Activated naive CD4-positive, alpha-beta T cell treated with anti-CD3 and anti-CD28 coated beads, Interleukin-2, amount 10 ng/mL, durations not matched to agents 7 days and 5 days (primary cell): ENCODE measurements at regions not wholly inside any gene's neighbourhood (a gene's known extent, or its start where the extent isn't known, plus 50 kb on each side); places are given as distances from the start of the nearest gene placed in this dataset.

ENCODE experiments used
- CTCF ChIA-PET: fragments of 350-600 bp; sonication (Branson Sonifier 250); formaldehyde crosslinking; loops from one replicate; lab custom pipeline; 2021; ENCODE audit warnings: antibody characterized with exemption; lab: Charles Lee
- DNase-seq: peaks from one replicate; pipeline ENCODE4 v3.0.0-alpha.2; 2020
- H3K27ac Mint-ChIP-seq: one replicate; pipeline ENCODE4 v1.8.0; 2021; ENCODE audit warnings: mild to moderate bottlenecking, moderate library complexity, mixed read lengths
- H3K27me3 Mint-ChIP-seq: one replicate; pipeline ENCODE4 v1.8.0; 2021; ENCODE audit warnings: mild to moderate bottlenecking, mixed read lengths
- H3K36me3 Mint-ChIP-seq: one replicate; pipeline ENCODE4 v1.8.0; 2021; ENCODE audit warnings: mixed read lengths
- H3K4me1 Mint-ChIP-seq: one replicate; pipeline ENCODE4 v1.8.0; 2021; ENCODE audit warnings: mixed read lengths
- H3K4me3 Mint-ChIP-seq: one replicate; pipeline ENCODE4 v1.8.0; 2021; ENCODE audit warnings: mild to moderate bottlenecking, moderate library complexity, mixed read lengths
- H3K9me3 Mint-ChIP-seq: one replicate; pipeline ENCODE4 v1.8.0; 2021; ENCODE audit warnings: mixed read lengths

DNA sequence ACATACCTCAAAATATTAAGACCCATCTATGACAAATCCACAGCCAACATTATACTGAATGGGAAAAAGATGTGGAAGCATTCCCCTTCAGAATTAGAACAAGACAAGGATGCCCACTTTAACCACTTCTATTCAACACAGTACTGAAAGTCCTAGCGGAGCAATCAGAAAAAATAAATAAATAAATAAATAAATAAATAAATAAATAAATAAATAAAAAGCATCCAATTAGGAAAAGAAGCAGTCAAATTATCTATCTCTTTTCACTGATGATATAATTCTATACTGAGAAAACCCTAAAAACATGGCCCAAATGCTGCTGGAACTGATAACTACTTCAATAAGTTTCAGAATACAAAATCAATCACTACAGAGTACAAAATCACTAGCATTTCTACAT lies 67.5 kb downstream of the PRR32 start:
- Mint-ChIP-seq H3K27me3 (no peaks in the 10 kb centered on the region), H3K4me3 (no peak overlapping the region), H3K36me3 (no peaks in the 10 kb centered on the region), H3K4me1 (no peaks in the 10 kb centered on the region), H3K27ac (no peak overlapping the region), H3K9me3 (no peaks in the 10 kb centered on the region)
- CTCF ChIA-PET: no interaction called here
- no peak for DNase-seq

DNA sequence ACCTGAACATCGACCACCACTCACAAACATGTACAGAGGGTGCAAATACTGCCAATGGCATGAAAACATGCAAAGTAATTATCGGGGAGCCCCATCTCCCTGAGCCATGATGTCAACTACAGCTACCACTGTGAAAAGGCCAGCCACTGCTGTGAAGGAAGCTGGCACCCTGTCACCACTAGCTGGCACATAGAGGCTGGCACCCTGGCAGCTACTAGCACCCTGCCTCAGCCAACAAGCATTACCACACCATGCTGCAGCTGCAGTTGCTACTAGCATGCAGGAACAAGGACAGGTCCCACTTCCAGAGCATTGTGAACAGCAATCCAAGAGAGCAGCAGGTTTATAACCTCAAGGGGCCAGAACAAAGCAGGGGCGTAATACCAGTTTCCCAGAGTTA lies 81.4 kb downstream of the PRR32 start:
- Mint-ChIP-seq H3K9me3 (no peaks in the 10 kb centered on the region), H3K4me3 (no peak overlapping the region), H3K36me3 (no peaks in the 10 kb centered on the region), H3K4me1 (no peaks in the 10 kb centered on the region), H3K27me3 (no peaks in the 10 kb centered on the region), H3K27ac (no peak overlapping the region)
- no peak for DNase-seq
- CTCF ChIA-PET: no interaction called here

DNA sequence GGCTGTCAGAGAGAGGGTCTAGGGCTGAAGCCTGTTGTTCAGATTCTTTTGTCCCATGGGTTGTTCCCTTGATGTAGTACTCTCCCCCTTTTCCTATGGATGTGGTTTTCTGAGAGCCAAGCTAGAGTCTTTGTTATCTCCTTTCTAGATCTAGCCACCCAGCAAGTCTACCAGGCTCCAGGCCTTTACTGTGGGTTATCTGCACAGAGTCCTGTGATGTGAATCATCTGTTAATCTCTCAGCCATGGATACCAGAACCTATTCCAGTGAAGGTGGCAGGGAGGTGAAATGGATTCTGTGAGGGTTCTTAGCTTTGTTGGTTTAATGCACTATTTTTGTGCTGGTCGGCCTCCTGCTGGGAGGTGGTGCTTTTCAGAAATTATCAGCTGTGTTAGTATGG lies 109.5 kb downstream of the PRR32 start:
- H3K36me3 Mint-ChIP-seq: no peaks in the 10 kb centered on the region
- no peak overlapping the region for H3K27ac Mint-ChIP-seq
- CTCF ChIA-PET: no interaction called here
- no peak overlapping the region for H3K4me3 Mint-ChIP-seq
- H3K9me3 Mint-ChIP-seq: peaks cover 2% of the 10 kb centered on the region
- no peak for DNase-seq
- H3K27me3 Mint-ChIP-seq: no peaks in the 10 kb centered on the region
- no peaks in the 10 kb centered on the region for H3K4me1 Mint-ChIP-seq

DNA sequence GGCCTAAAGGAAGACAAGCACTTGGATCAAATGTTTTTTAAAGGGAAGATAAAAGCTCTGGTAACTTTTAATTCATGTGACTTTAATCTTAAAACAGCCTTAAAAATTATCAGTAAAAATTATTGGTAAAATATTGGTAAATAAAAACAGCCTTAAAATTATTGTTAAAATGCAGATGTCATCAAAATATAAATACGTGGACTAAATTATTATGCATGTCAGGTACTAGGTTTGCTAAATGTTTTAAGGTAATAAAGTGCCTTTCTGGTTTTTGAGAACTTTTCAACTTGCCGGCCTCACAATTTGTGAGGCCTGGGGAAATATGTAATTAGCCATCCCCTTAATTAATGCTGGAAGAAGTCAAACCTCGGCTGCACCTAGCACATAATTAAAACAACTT lies 147.7 kb downstream of the PRR32 start:
- DNase-seq: no peak
- H3K27me3 Mint-ChIP-seq: no peaks in the 10 kb centered on the region
- no peaks in the 10 kb centered on the region for H3K36me3 Mint-ChIP-seq
- H3K4me3 Mint-ChIP-seq: no peak overlapping the region
- H3K9me3 Mint-ChIP-seq: peaks cover 3% of the 10 kb centered on the region
- CTCF ChIA-PET: no interaction called here
- no peaks in the 10 kb centered on the region for H3K4me1 Mint-ChIP-seq
- H3K27ac Mint-ChIP-seq: no peak overlapping the region

DNA sequence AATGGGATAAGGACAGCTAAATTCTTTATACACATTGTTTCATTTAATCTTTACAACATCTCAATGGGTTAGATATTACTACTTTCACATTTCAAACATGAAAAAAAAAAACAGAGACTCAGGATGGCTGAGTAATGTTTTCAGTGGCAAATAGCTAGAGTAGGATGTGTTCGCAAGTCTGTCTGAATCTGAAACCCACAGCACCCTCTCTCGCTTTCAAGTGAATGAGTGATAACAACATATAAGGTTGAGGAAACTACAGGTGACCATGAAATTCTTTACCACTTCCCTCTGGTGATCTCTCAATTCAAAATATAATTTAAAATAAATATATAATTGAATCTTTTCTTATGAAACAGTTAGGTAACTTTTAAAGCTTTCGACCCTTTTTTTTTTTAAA lies 162.6 kb downstream of the PRR32 start:
- DNase-seq: no peak
- H3K4me3 Mint-ChIP-seq: no peak overlapping the region
- CTCF ChIA-PET: no interaction called here

DNA sequence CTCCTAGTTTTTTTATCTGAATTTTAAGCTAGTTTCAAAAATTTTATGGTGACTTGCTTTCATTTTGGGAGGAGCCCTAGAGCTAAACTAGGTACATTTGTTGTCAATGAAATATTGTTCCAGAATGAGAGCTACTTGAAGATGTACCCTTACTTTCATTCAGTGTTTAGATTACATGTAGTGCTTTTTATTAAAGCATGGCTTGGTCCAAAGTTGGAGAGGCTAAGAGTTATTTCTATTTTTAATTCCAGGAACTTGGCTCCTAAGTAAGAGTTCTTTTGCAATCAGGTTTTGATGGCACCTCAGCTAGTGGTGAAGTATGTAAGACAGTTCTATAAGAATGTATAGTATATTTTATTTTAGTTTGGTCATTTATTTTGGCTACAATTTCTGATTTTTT lies 165.5 kb downstream of the PRR32 start:
- no peaks in the 10 kb centered on the region for H3K36me3 Mint-ChIP-seq
- no peaks in the 10 kb centered on the region for H3K4me1 Mint-ChIP-seq
- H3K4me3 Mint-ChIP-seq: no peak overlapping the region
- no peaks in the 10 kb centered on the region for H3K9me3 Mint-ChIP-seq
- CTCF ChIA-PET: no interaction called here
- DNase-seq: no peak
- H3K27me3 Mint-ChIP-seq: no peaks in the 10 kb centered on the region
- H3K27ac Mint-ChIP-seq: no peak overlapping the region

More for the DNA sequence above, 162.6 kb downstream of the PRR32 start:
- H3K4me1 Mint-ChIP-seq: no peaks in the 10 kb centered on the region
- H3K27me3 Mint-ChIP-seq: no peaks in the 10 kb centered on the region
- no peaks in the 10 kb centered on the region for H3K9me3 Mint-ChIP-seq
- H3K27ac Mint-ChIP-seq: no peak overlapping the region
- H3K36me3 Mint-ChIP-seq: no peaks in the 10 kb centered on the region

DNA sequence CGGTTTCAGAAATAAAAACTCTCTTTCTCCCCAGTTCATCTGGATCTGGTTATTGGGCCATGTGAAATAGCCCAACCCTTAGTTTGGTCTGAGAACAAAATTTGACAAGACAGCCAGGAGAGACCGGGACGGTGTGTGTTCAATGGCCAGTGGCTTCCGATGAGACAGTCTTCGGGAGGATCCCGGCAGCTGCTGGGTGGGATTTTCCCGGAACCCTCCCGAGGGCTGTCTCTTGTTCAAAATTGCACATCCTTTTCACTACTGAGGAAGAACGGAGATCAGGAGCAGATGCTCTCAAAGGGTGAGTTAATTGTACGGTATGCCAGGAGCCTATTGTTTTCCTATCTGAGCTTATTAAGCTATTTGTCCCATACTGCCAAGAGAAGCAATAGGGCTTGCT lies 166.5 kb downstream of the PRR32 start:
- H3K36me3 Mint-ChIP-seq: no peaks in the 10 kb centered on the region
- CTCF ChIA-PET: no interaction called here
- H3K27ac Mint-ChIP-seq: no peak overlapping the region
- no peaks in the 10 kb centered on the region for H3K4me1 Mint-ChIP-seq
- H3K9me3 Mint-ChIP-seq: no peaks in the 10 kb centered on the region
- no peak for DNase-seq
- H3K4me3 Mint-ChIP-seq: no peak overlapping the region
- no peaks in the 10 kb centered on the region for H3K27me3 Mint-ChIP-seq

DNA sequence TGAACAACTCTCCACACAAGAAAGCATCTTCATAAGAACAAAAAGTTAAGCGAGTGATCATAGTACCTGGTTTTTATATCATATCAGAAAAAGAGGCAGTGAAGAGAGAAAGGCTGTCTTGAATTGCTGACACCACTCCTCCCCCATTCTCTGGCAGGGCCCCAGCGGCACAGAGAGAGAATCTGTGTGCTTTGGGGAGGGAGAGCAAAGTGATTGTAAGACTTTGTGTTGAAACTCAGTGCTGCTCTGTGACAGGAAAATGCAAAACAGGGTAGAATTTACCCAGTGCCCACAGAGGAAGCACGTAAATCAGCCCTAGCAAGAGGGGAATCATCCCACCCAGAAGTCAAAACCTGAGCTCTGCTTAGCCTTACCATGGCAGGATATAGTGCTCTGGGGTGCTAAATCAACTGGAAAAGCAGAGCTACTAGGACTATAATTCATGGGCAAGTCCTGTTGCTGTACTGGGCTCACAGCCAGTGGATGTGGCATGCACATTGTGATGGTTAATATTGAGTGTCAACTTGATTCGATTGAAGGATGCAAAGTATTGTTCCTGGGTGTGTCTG lies 174.6 kb downstream of the PRR32 start:
- Mint-ChIP-seq H3K4me1 (no peaks in the 10 kb centered on the region), H3K27me3 (no peaks in the 10 kb centered on the region), H3K4me3 (no peak overlapping the region), H3K9me3 (no peaks in the 10 kb centered on the region), H3K27ac (no peak overlapping the region), H3K36me3 (no peaks in the 10 kb centered on the region)
- CTCF ChIA-PET: no interaction called here
- no peak for DNase-seq

DNA sequence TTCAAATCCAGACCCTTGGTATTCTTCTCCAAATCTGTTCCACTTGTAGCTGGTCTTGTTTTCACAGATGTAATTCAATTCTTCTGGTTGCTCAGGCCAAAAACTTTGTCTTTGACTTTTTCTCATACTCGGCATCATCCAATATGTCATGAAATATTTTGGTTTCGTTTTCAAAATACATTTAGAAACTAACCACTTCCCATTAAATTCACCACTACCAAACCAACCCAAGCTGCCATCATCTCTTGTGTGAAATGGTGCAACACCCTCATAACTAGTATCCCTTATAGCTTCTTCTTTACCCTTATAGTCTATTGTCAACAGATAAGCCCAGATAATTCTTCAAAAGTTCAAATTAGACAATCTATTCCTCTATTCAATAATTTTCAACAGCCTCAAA lies 192.1 kb downstream of the PRR32 start:
- CTCF ChIA-PET: no interaction called here
- Mint-ChIP-seq H3K27me3 (no peaks in the 10 kb centered on the region), H3K9me3 (peaks cover 3% of the 10 kb centered on the region), H3K27ac (no peak overlapping the region), H3K4me1 (no peaks in the 10 kb centered on the region), H3K36me3 (no peaks in the 10 kb centered on the region), H3K4me3 (no peak overlapping the region)
- no peak for DNase-seq

DNA sequence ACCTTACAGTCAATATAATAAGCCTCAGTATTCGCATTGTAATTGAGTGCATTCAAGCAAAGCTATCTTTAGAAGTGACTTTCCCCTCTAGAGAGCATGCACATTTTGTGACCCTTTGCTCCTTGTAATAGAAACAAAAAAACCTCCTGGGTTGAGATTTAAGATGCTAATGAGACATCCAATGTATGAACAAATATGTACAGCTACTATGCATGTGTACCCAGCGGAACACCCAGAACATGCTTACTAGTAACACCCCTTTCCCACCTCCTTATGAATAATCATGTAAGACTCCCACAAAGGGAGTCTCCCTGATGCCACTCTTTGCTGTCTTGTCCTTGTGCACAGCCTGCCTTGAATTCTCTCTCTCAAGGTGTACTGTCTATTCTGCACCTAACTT lies 205.5 kb downstream of the PRR32 start:
- Mint-ChIP-seq H3K4me1 (no peaks in the 10 kb centered on the region), H3K9me3 (peaks cover 4% of the 10 kb centered on the region), H3K27ac (no peak overlapping the region), H3K36me3 (no peaks in the 10 kb centered on the region), H3K4me3 (no peak overlapping the region), H3K27me3 (no peaks in the 10 kb centered on the region)
- DNase-seq: no peak
- CTCF ChIA-PET: no interaction called here

DNA sequence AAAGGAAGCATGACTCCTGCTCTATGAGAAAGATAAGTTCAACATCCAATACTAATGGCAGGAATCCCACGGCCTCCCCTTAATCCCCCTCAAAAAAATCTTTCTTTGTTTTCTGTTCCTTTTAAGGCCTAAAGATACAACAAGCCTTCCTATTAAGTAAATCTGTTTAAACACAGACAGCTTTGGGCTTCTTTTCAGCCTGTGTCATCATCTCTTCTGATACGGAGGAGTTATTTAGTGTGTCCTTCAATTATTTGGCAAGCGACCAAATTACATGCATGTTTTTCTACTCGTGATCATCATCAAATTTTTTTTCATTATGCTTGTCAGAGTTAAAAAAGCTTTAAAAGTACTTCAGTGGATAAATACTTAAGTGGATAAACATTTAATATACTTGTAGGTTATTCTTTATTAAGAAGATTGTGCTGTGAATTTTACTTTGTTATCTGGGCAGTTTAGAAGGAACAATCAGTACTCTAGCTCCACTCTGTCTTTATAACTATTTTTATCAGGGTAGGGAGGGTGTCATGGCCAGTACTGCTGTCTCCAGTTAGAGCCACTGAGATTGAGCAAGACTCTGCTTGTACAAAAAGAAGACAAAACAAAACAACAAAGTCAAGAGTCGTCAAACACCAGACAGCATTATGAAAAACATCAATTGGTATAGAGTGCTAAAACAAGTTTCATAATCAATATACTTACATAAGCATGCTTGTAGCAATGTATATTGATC lies 210.7 kb downstream of the PRR32 start:
- DNase-seq: no peak
- no peaks in the 10 kb centered on the region for H3K4me1 Mint-ChIP-seq
- H3K27ac Mint-ChIP-seq: no peak overlapping the region
- CTCF ChIA-PET: no interaction called here
- H3K36me3 Mint-ChIP-seq: no peaks in the 10 kb centered on the region
- H3K9me3 Mint-ChIP-seq: no peaks in the 10 kb centered on the region
- no peaks in the 10 kb centered on the region for H3K27me3 Mint-ChIP-seq
- H3K4me3 Mint-ChIP-seq: no peak overlapping the region

DNA sequence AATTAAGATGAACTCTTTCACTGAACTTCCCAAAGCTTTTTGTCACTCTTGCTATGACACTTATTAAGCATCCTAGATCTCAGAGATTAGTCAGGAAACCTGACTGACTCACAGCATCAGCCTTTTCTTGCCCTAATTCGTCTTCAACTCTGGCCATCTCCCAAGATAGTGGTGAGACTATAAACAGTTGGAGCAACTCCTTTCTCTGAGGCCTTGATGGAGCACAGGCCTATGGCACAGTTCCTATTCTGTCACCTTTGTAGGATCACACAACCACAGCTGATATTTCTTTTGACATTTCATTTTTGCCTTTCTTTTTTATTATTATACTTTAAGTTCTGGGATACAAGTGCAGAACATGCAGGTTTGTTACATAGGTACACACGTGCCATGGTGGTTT lies 217.6 kb downstream of the PRR32 start:
- H3K4me1 Mint-ChIP-seq: no peaks in the 10 kb centered on the region
- H3K27me3 Mint-ChIP-seq: no peaks in the 10 kb centered on the region
- CTCF ChIA-PET: no interaction called here
- H3K36me3 Mint-ChIP-seq: no peaks in the 10 kb centered on the region
- no peak for DNase-seq
- no peaks in the 10 kb centered on the region for H3K9me3 Mint-ChIP-seq
- no peak overlapping the region for H3K4me3 Mint-ChIP-seq
- no peak overlapping the region for H3K27ac Mint-ChIP-seq

DNA sequence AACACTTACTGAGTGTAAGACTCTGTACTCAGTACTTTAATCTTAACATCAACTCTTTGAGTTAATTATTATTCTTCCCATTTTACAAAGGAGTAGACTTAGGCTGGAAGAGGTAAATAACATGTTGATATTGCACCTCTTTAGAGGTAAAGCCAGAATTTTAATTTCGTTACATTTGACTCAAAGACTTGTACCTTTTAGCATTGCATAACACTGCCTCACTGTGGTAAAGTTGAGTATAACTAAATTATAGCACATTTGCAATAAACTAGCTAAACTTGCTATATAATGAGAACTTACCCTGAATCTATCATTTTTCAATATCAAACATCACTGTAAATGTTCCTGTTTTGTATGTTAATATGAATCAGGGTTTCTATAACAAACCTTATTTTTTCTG lies 218.5 kb downstream of the PRR32 start:
- DNase-seq: no peak
- Mint-ChIP-seq H3K4me1 (no peaks in the 10 kb centered on the region), H3K27ac (no peak overlapping the region), H3K36me3 (no peaks in the 10 kb centered on the region), H3K4me3 (no peak overlapping the region), H3K27me3 (no peaks in the 10 kb centered on the region), H3K9me3 (no peaks in the 10 kb centered on the region)
- CTCF ChIA-PET: no interaction called here

DNA sequence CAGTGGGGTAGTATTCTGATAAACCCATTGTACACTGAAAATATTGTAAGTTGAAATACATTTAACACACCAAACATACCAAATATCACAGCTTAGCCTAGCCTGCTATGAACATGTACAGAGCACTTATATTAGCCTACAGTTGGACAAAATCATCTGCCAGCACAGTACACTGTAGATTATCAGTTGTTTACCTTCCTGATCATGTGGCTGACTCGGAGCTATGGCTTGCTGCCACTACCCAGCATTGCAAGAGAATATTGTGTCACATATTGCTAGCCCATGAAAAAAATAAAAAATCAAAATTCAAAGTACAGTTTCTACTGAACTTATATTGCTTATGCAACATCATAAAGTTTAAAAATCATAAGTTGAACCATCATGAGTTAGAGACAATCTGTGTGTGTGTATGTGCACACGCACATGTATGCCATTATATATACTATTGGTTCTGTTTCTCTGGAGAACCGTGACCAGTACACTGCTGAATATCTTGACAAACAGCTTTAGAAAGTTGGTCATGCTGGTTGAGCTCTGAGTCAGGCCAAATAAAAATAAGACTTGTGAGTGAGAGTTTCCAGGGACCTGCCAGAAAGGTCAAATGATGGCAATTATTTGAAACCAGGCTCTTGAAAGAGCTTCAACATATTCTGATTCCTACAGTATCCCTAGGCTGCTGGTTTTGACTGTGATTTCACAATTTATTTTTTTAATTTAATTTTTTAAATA lies 238.5 kb downstream of the PRR32 start:
- CTCF ChIA-PET: no interaction called here
- Mint-ChIP-seq H3K27ac (no peak overlapping the region), H3K27me3 (no peaks in the 10 kb centered on the region), H3K36me3 (no peaks in the 10 kb centered on the region), H3K4me1 (no peaks in the 10 kb centered on the region), H3K4me3 (no peak overlapping the region), H3K9me3 (peaks cover 3% of the 10 kb centered on the region)
- DNase-seq: no peak

DNA sequence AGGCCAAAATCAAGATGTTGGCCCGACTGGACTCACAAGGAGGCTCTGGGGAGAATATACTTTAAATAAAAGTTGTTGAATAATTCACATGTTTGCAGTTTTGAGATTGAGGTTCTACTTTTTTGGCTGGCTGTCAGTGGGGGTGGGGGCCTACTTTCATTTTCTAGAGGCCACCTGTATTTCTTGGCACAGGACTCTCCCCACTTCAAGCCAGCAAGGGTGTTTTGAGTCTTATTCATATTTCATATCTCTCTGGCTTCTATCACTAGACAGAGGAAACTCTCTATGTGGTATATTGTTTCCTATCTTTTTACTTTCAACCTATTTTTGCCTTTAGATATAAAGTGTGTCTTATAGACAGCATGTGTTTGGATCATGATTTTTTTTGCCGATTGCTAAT lies 266.4 kb downstream of the PRR32 start:
- no peaks in the 10 kb centered on the region for H3K27me3 Mint-ChIP-seq
- no peaks in the 10 kb centered on the region for H3K9me3 Mint-ChIP-seq

More for the DNA sequence above, 266.4 kb downstream of the PRR32 start:
- no peak overlapping the region for H3K4me3 Mint-ChIP-seq
- DNase-seq: no peak
- CTCF ChIA-PET: no interaction called here
- no peaks in the 10 kb centered on the region for H3K4me1 Mint-ChIP-seq
- no peak overlapping the region for H3K27ac Mint-ChIP-seq
- no peaks in the 10 kb centered on the region for H3K36me3 Mint-ChIP-seq
